ENCODE measurements at regions not wholly inside any gene's neighbourhood (a gene's known extent, or its start where the extent isn't known, plus 50 kb on each side); places are given as distances from the start of the nearest gene placed in this dataset.
"Not testable (repeated sequence)": the region's sequence is repeated elsewhere in the genome, so short reads cannot be mapped to it uniquely, and the experiment has no call there.

DNA sequence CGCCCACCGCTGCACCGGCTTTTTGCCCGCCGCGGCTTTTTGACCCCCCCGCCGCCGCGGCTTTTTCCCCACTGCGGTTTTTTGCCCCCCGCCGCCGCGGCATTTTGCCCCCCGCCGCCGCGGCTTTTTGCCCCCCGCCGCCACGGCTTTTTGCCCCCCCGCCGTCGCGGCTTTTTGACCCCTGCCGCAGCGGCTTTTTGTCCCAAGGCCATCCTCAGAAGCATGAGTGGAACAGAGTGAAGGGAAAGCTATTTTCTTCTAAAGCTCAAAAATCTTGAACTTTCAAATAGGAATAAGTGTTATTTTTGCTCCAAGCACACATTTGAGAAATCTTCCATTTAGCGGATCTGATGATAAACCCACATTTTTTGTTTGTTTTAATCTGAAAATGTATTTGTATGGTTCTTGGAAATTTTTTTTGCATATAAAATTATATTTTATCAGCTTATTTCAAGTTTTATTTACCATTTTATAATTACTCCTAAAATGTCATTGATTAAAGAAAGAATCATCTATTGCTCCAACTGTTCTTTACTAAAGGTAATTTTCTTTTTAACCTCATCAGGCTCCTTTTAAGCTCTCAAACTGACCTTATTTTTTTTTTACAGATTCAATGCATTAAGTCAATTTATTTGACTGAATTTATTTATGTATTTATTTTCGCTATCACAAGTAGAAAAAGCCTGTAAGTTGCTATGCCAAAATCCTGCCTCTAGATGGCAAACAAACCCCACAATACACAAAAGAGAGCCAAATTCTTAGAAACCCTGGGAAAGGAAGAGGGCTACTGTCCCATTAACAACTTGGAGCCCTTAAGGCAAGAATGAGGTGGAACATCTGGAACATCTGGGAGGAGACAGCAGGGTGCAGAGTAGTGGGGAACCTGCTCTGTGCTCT is 460.3 kb downstream of the ZNF33B start:
- not testable (repeated sequence) for DNase-seq

DNA sequence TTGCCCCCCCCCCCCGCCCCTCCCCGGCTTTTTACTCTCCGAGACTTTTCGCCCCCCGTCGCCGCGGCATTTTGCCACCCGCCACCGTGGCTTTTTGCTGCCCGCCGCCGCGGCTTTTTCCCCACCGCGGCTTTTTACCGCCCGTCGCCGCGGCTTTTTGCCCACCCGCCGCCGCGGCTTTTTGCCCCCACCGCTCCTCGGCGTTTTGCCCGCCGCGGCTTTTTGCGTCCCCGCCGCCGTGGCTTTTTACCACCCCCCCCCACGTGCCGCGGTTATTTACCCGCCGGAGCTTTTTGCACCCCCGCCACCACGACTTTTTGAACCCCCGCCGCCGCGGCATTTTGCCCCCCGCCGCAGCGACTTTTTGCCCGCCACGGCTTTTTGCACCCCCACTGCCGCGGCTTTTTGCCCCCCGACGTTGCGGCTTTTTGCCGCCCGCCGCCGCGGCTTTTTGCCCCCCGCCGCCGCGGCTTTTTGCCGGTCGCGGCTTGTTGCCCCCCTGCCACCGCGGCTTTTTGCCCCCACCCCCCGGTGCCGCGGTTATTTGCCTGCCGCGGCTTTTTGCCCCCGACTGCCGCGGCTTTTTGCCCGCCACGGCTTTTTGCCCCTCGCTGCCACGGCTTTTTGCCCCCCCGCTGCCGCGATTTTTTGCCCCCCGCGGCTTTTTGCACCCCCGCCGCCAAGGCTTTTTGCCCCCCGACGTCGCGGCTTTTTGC is 461.1 kb downstream of the ZNF33B start:
- DNase-seq = no peak

DNA sequence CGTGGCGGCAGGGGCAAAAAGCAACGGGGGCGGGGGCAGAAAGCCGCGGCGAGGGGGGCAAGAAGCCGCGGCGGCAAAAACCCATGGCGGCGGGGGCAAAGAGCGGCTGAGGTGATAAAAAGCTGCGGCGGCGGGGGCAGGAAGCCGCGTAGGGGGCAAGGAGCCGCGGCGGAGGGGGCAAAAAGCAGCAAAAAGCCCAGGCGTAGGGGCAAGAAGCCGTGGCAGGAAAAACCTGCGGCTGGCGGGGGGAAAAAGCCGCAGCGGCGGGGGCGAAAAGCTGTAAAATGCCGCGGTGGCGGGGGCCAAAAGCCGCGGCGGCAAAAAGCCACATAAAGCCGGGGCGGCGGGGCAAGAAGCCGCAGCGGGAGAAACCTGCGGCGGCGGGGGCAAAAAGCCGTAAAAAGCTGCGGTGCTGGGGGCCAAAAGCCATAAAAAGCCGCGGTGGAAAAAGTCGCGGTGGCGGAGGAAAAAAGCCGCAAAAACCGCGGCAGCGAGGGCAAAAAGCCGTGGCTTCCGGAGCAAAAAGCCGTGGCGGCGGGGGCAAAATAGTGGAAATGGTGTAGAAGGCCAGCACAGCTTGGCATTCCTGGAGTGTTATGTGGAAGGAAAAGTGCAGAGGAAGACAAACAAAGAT is 487.8 kb downstream of the ZNF33B start:
- DNase-seq = no peak

DNA sequence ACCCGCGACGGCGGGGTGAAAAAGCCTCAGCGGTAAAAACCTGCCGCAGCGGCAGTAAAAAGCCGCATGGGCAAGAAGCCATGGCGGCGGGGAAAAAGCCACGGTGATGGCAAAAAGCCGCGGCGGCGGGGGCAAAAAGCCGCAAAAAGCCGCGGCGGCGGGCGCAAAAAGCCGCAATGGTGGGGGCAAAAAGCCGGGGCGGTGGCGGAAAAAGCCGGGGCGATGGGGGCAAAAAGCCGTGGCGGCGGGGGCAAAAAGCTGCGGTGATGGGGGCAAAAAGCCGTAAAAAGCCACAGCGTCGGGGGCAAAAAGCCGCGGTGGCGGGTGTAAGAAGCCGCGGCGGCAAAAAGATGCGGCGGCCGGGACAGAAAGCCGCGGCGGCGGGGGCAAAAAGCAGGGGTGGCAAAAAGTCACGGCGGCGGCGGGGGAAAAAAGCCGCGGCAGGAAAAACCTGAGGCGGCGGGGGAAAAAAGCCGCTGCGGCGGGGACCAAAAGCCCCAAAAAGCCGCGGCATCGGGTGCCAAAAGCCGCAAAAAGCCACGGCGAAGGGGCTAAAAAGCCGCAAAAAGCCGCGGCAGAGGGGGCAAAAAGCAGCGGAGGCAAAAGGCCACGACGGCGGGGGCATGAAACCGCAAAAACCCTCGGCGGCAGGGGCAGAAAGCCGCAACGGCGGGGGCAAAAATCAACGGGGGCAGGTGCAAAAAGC is 488.5 kb downstream of the ZNF33B start:
- no peak for DNase-seq

DNA sequence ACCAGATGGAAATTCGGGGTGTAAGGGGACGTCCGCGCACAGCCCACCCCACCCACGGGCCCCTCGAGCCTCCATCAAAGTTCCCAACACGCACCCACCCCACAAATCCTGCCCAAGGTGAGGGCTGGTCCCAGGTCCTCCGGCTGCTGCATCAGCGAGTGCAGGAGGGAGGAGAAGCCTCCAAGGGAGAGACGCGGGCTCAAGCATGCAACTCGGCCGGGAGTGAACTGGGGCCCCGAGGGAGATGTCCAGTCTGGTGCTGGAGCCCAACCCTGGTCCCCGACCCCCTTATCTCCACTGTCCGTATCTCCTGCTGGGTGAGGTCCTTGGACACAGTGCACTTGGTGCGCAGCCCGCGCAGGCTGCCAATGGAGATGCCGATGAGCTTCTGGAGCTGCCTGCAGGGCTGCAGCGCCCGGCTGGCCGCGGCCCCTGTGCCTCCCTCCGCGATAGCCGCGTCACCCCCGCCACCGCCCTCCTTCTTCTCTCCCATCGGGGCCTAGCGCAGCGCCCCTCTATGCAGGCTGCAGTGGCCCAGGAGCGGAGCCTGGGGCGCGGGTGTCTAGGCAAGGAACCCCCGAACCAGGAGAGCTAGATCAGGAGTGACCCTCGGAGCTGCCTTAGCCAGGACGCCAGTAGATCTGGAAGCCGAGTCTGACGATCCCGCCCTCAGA is 489.2 kb downstream of the ZNF33B start:
- no peak for DNase-seq

DNA sequence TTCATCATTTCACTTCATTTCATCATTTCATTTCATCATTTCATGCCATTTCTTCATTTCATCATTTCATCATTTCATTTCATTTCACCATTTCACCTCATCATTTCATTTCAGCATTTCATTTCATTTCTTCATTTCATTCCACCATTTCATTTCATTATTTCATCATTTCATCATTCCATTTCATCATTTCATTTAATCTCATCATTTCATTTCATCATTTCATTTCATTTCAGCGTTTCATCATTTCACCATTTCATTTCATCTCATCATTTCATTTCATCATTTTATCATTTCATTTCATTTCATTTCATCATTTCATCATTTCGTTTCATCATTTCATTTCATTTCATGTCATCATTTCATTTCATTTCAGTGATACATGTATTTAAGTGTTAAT is 492.2 kb downstream of the ZNF33B start:
- DNase-seq = not testable (repeated sequence)

DNA sequence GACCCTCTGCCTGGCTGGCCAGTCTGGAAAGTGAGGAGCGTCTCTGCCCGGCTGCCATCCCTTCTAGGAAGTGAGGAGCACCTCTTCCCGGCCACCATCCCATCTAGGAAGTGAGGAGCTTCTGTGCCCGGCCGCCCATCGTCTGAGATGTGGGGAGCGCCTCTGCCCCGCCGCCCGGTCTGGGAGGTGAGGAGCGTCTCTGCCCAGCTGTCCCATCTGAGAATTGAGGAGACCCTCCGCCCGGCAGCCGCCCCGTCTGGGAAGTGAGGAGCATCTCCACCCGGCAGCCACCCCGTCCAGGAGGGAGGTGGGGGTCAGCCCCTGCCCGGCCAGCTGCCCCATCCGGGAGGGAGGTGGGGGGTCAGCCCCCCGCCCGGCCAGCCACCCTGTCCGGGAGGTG is 500.3 kb downstream of the ZNF33B start:
- not testable (repeated sequence) for DNase-seq

DNA sequence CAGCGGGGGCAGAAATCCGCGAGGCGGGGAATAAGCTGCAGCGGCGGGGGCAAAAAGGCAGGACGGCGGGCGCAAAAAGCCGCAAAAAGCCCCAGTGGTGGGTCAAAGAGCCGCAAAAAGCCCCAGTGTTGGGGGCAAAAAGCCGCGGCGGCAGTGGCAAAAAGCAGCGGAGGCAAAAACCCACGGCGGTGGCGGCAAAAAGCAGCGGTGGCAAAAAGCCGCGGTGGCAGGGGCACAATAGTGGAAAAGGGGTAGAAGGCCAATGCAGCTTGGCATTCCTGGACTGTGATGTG is 525.3 kb downstream of the ZNF33B start:
- no peak for DNase-seq

DNA sequence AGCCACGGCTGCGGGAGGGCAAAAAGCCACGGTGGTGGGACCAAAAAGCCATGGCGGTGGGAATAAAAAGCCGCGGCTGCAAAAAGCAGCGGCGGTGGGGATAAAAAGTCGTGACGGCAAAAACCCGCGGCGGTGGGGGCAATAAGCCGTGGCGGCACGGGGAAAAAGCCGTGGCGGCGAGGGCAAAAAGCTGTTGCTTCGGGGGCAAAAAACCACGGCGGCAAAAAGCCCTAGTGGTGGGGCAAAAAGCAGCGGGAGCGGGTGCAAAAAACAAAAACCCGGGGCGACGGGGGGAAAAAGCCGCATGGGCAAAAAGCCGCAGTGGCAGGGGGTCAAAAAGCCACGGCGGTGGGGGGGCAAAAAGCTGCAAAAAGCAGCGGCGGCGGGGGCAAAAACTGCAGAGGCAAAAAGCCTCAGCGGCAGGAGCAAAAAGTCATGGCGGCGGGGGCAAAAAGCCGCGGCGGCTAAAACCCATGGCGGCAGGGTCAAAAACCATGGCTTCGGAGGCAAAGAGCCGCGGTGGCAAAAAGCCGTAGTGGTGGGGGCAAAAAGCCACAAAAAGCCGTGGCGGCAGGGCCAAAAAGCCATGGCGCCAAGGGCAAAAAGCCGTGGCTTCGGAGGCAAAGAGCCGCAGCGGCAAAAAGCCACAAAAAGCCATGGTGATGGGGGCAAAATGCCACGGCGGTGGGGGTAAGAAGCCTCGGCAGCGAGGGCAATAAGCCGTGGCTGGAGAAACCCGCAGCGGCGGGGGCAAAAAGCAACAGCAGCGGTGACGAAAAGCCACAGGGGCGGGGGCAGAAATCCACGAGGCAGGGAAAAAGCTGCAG is 525.8 kb downstream of the ZNF33B start:
- DNase-seq = no peak

DNA sequence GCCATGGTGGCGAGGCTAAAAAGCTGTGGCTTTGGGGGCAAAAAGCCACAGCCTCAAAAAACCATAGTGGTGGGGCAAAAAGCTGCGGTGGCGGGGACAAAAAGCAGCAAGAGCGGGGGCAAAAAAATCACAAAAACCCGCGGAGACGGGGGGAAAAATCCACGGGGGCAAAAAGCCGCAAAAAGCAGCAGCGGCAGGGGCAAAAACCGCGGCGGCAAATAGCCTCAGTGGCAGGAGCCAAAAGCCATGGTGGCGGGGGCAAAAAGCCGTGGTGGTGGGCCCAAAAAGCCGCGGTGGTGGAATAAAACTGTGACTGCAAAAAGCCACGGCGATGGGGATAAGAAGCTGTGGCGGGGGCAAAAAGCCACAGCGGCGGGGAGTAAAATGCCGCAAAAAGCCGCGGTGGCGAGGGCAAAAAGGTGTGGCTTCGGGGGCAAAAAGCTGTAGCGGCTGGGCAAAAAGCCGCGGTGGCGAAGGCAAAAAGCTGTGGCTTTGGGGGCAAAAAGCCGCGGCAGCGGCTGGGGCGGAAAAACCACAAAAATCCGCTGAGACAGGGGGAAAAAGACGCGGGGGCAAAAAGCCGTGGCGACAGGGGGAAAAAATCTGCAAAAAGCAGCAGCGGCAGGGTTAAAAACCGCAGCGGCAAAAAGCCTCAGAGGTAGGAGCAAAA is 526.6 kb downstream of the ZNF33B start:
- DNase-seq = no peak

DNA sequence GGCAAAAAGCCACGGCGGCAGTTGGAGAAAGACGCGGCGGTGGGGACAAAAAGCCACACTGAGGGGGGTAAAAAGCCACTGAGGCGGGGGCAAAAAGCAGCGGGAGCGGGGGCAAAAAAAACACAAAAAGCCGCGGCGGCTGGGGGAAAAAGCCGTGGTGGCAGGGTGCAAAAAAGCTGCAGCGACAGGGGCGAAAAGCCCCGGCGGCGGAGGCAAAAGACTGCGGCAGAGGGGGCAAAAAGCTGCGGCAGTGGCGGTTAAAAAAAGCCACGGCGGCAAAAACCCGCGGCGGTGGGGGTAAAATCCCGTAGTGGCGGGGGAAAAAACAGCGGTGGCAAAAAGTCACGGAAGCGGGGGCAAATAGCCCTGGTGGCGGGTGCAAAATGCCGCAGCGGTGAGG is 527.3 kb downstream of the ZNF33B start:
- DNase-seq = no peak

Data from NCI-H510A (cell line).